Neural crest cell (in vitro differentiated cells): ENCODE measurements at regions not wholly inside any gene's neighbourhood (a gene's known extent, or its start where the extent isn't known, plus 50 kb on each side); places are given as distances from the start of the nearest gene placed in this dataset.

Source experiments
- DNase-seq: peaks from one replicate; pipeline ENCODE4 v3.0.0; 2021; ENCODE audit warnings: low read depth, mixed read lengths, low spot score
- H3K27ac Mint-ChIP-seq: one replicate; pipeline ENCODE4 v1.8.0; 2021; ENCODE audit warnings: mild to moderate bottlenecking, mixed read lengths; ENCODE audit not compliant: unreplicated experiment
- H3K27me3 Mint-ChIP-seq: 2 replicates; pipeline ENCODE4 v1.8.0; 2021; ENCODE audit warnings: low read depth, mild to moderate bottlenecking, mixed read lengths
- H3K36me3 Mint-ChIP-seq: 2 replicates; pipeline ENCODE4 v1.8.0; 2021; ENCODE audit warnings: low read depth, mild to moderate bottlenecking, mixed read lengths
- H3K4me1 Mint-ChIP-seq: 2 replicates; pipeline ENCODE4 v1.8.0; 2021; ENCODE audit warnings: mixed read lengths
- H3K4me3 Mint-ChIP-seq: one replicate; pipeline ENCODE4 v1.8.0; 2021; ENCODE audit warnings: mild to moderate bottlenecking, mixed read lengths
- H3K9me3 Mint-ChIP-seq: 2 replicates; pipeline ENCODE4 v1.8.0; 2021; ENCODE audit warnings: mixed read lengths
- TF ChIP-seq, protein P1 (sequence below): fragments of 200-600 bp; sonication (generic); conservative IDR thresholded peaks from 2 replicates; pipeline ENCODE4 v1.5.0; 2021; ENCODE audit warnings: antibody characterized with exemption, mild to moderate bottlenecking

DNA sequence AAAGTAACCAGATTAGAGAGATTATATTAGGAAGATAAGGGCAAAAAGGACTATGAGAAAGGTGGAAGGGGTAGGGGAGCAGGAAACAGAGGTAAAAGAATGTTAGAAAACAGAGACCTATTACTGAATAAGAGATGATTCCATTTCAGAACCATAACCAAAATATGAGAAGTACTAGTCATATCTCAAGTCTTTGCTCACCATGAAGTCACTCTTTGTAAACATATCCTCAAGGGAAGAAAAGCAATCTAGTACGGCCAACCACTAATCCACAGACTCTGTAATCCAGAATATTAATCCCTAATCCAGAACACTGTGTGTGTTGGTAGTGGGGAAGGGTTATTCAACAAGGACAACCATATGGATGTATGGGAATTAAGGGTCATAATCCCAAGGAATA, 92.0 kb downstream of the CDCA7 start:
- no peak for DNase-seq
- TF ChIP-seq, protein P1, sequence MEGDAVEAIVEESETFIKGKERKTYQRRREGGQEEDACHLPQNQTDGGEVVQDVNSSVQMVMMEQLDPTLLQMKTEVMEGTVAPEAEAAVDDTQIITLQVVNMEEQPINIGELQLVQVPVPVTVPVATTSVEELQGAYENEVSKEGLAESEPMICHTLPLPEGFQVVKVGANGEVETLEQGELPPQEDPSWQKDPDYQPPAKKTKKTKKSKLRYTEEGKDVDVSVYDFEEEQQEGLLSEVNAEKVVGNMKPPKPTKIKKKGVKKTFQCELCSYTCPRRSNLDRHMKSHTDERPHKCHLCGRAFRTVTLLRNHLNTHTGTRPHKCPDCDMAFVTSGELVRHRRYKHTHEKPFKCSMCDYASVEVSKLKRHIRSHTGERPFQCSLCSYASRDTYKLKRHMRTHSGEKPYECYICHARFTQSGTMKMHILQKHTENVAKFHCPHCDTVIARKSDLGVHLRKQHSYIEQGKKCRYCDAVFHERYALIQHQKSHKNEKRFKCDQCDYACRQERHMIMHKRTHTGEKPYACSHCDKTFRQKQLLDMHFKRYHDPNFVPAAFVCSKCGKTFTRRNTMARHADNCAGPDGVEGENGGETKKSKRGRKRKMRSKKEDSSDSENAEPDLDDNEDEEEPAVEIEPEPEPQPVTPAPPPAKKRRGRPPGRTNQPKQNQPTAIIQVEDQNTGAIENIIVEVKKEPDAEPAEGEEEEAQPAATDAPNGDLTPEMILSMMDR = no peak
- no peaks in the 10 kb centered on the region for H3K36me3 Mint-ChIP-seq

DNA sequence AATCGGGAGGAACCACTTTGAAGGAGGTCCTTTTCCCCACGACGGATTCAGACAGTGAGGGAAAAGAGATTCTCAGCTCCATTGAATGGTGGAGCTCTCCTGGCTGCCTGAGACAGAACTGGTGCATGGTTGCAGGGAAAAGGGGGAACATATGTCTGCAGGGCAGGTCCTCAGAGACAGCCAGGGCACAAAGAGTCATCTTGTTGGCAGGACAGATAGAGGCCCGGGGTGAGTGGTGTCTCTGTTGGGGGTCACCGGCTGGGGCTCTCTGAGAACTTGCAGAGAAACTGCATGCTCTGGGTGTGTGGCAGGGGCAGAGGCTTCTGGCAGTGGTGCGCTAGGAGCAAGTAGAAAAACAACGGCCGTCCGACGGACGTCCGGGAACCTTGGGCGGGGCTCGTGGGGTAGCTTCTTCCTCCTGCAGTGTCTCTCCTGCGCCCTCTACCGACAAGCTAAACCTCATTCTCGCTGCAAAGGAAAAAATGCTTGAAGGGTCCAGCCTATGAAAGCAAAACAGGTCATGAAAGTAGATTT, 94.3 kb downstream of the CDCA7 start:
- Mint-ChIP-seq H3K27me3 (peaks cover 4% of the 10 kb centered on the region), H3K4me3 (peak overlapping the region; percentile 80), H3K27ac (peak overlapping the region; percentile 76), H3K4me1 (peaks cover 40% of the 10 kb centered on the region), H3K36me3 (no peaks in the 10 kb centered on the region), H3K9me3 (no peaks in the 10 kb centered on the region)
- TF ChIP-seq, protein P1 = peak; percentile 81
- peak; percentile 94 for DNase-seq

More for the DNA sequence above, 92.0 kb downstream of the CDCA7 start:
- H3K4me3 Mint-ChIP-seq = no peak overlapping the region
- no peak overlapping the region for H3K27ac Mint-ChIP-seq
- H3K4me1 Mint-ChIP-seq = peaks cover 23% of the 10 kb centered on the region
- H3K27me3 Mint-ChIP-seq = peaks cover 2% of the 10 kb centered on the region
- H3K9me3 Mint-ChIP-seq = no peaks in the 10 kb centered on the region

DNA sequence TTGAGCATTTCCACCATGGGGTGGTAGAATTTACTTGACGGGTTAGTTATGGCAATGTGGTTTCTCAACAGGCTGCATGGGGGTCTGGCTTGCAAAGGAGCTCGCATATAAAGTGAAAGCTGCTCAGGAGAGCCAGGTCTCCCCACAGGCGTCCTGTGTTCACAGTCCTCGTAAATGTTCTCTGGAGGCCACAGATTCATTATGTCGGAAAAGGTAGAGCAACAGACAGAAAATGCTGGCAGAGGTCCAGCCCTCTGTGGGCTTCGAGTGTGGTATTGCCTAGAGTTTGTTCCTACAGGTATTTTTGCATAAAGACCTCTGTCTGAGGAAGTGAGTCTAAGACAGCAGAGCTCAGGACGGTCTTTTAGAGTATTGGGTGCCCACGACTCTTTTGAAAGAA, 96.4 kb downstream of the CDCA7 start:
- Mint-ChIP-seq H3K36me3 (no peaks in the 10 kb centered on the region), H3K4me1 (peaks cover 40% of the 10 kb centered on the region), H3K27me3 (peaks cover 4% of the 10 kb centered on the region), H3K9me3 (no peaks in the 10 kb centered on the region), H3K27ac (no peak overlapping the region), H3K4me3 (no peak overlapping the region)
- DNase-seq = no peak
- TF ChIP-seq, protein P1 = no peak

DNA sequence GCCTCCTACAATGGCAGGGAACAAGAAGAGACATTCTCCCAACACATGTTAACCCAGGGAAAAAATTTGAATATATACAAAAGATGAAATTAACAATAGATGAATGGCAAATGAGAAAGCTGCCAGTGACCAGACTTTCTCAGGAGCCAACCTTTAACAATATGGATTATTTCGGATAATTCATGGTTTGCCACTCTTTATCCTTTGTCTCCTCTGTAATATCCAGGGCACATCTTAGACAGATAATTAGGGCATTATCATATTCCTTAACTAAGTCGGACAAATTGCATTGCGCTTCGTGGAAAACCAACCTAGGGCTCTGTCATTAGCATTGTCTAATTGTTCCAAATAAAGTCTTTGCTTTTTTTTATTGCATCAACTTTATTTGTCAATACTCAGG, 97.3 kb downstream of the CDCA7 start:
- Mint-ChIP-seq H3K4me1 (peaks cover 44% of the 10 kb centered on the region), H3K27ac (no peak overlapping the region), H3K9me3 (no peaks in the 10 kb centered on the region), H3K36me3 (no peaks in the 10 kb centered on the region), H3K4me3 (peak overlapping the region; percentile 4), H3K27me3 (peaks cover 4% of the 10 kb centered on the region)
- DNase-seq = no peak
- TF ChIP-seq, protein P1 = no peak

DNA sequence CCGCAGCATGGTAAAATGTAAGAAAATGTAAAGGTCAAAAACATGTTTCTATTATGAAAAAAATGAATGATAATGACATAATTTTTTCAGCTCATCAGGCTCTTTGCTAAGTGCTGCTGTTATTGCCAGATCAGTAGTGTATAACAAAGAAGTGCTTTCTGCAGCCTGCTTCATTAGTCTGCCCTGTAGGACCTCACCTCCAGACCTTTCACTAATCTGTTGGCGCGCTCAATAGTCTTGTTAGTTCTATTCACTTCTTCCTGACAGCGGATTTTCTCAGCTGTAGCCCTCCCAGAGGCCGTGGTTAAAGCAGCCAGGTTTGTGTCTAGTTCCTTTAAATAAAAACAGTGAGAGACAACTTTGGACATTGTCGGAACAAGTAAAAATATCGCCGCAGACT, 97.7 kb downstream of the CDCA7 start:
- Mint-ChIP-seq H3K27me3 (peaks cover 4% of the 10 kb centered on the region), H3K36me3 (no peaks in the 10 kb centered on the region), H3K4me3 (peak overlapping the region; percentile 21), H3K9me3 (no peaks in the 10 kb centered on the region), H3K4me1 (peaks cover 48% of the 10 kb centered on the region), H3K27ac (no peak overlapping the region)
- TF ChIP-seq, protein P1 = no peak
- no peak for DNase-seq
